Keratinocyte (primary cell): ENCODE measurements at regions not wholly inside any gene's neighbourhood (a gene's known extent, or its start where the extent isn't known, plus 50 kb on each side); places are given as distances from the start of the nearest gene placed in this dataset.

Experiments
- CTCF ChIP-seq, 3 experiments: IDR thresholded peaks in 1 of 3; conservative IDR thresholded peaks in 1 of 3; optimal IDR thresholded peaks in 1 of 3; 2 replicates in 2 of 3; 3 replicates in 1 of 3; pipeline versions ENCODE3 to v1.5.1; 2011; ENCODE audit warnings: low read length in 3 of 3, mild to moderate bottlenecking in 3 of 3, moderate library complexity in 2 of 3, control low read depth in 1 of 3, inconsistent platforms in 1 of 3; ENCODE audit not compliant: insufficient read depth in 2 of 3; ENCODE audit errors: extremely low read depth in 1 of 3
- EZH2 ChIP-seq: IDR thresholded peaks from one replicate; pipeline ENCODE4 v1.6.1; 2012; ENCODE audit warnings: inconsistent platforms, mild to moderate bottlenecking, low read length, moderate library complexity

DNA sequence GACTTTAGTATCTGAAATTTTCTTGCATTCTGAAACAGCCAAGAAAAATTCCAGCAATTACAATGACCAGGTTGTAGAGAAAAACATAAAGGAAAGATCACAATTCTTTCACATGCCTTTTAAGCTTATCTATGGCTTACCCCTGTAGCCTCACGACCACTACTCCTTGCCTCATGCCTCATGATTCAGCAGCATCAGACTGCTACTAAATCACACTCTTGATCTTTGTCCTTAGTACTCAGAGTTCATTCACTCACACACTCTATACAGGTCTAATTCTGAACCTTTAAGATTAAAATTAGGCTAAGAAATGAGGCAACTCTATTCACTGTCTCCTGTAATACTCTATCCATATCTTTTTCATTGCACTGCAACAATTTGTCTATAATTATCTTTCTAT lies 415.1 kb downstream of the MLLT3 start:
- TF ChIP-seq CTCF (optimal IDR thresholded peaks at IDR 0.05 in 1 of 3, IDR thresholded peaks at IDR 0.05 in 1 of 3, conservative IDR thresholded peaks at IDR 0.05 in 1 of 3; ENCODE audit: extremely low read depth in 1 of 3, insufficient read depth in 2 of 3, low read length in 3 of 3), result no peak
- no peak for TF ChIP-seq EZH2
